GM21367 (cell line): ENCODE measurements at regions not wholly inside any gene's neighbourhood (a gene's known extent, or its start where the extent isn't known, plus 50 kb on each side); places are given as distances from the start of the nearest gene placed in this dataset.
"Not testable (repeated sequence)": the region's sequence is repeated elsewhere in the genome, so short reads cannot be mapped to it uniquely, and the experiment has no call there.

ENCODE experiments used
- ATAC-seq: cut with Tn5 transposase; IDR thresholded peaks from one replicate; pipeline ENCODE4 v1.9.1; 2021; ENCODE audit not compliant: unreplicated experiment

- ATAC-seq: no peak
These were observed 613.8 kb downstream of the DIPK2A start for GRCh38 chr3:144585408-144585807.

GRCh38 chr3:144585953-144586352 is 614.3 kb downstream of the DIPK2A start:
- no peak for ATAC-seq

- no peak for ATAC-seq
These were observed 614.8 kb downstream of the DIPK2A start for GRCh38 chr3:144586382-144586781.

DNA sequence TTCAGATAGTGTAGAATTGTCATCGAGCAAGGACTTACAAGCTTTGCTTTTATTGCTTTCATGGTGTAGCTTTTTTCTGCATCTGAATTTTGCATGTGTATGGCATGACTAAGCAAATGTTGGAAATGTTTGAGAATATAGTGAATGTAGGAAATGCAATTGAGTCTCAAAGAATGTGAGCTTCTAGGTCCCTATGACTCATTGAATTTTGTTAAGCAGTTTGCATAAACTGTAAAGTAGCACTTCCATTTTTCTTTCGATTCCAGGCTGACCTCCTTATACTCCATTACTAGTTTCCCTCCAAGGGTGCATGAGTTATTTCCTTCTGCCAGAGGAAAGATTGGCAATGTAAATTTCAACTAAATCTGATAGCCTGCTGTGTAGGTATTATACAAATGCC is 619.2 kb downstream of the DIPK2A start:
- no peak for ATAC-seq

DNA sequence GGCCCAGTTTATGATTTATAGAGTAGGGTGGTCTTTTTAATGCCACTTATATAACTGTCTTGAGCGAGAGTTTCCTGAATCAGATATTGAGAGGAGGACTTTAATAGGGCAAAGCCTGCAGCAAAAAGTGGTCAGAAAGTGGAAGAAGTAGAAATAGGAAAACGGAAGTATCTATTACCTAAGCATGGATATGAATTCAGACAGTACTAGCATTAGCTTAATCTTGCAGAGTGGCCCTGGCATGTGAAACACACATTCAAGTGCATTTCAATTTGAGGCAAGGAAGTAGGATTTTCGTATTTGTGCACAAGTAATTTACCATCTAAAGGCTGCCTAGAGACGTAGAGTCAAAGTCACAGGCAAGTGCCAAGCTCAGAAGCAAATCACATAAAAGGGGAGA is 622.3 kb downstream of the DIPK2A start:
- ATAC-seq: no peak

DNA sequence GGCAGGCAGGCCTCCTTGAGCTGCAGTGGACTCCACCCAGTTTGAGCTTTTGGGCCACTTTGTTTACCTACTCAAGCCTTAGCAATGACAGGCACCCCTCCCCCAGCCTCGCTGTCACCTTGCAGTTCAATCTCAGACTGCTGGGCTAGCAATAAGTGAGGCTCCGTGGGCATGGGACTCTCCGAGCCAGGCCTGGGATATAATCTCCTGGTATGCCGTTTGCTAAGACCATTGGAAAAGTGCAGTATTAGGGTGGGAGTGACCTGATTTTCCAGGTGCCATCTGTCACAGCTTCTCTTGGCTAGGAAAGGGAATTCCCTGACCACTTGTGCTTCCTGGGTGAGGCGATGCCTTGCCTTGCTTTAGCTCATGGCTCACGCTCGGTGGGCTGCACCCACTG is 648.6 kb downstream of the DIPK2A start:
- not testable (repeated sequence) for ATAC-seq

GRCh38 chr3:144622845-144623244 is 651.2 kb downstream of the DIPK2A start:
- ATAC-seq: no peak

GRCh38 chr3:144624656-144625055 is 653.0 kb downstream of the DIPK2A start:
- ATAC-seq: no peak

DNA sequence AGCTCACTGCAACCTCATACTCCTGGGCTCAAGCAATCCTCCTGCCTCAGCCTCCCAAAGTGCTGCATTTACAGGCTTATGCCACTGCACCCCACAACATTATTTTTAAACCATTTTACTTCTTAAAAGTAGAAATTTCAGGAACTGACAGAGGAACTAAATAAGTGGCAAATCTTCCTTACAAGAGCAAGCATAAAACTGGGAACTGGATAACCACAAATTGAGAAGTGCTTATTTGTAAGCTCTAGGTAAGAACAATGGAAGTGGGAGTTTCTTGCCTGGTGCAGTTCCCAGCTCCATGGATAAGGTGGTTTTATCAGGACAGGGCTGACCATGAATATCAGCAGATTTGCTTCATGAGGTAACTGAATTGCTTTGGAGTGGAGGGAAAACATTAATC is 655.2 kb downstream of the DIPK2A start:
- no peak for ATAC-seq

GRCh38 chr3:144629381-144629780 is 657.8 kb downstream of the DIPK2A start:
- ATAC-seq: no peak

DNA sequence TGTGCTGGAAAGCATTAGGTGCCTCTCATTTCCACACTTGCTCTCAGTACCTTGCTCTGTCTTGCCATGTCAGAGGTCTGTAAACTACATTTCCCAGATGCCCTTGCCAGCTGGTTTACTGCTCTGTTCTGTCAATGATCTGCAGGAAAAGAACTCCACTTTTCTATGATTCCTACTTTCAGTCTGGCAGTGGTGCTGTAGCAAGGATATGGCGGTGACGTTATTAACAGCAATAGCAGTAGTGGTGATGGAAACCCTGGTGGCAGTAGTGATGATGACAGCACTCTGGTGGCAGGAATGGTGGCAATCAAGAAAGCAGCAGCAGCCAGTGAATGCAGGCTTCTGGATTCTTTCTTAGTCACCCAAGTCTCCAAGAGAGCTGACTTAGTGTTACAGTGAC is 665.2 kb downstream of the DIPK2A start:
- no peak for ATAC-seq

GRCh38 chr3:144638009-144638408 is 666.4 kb downstream of the DIPK2A start:
- ATAC-seq: no peak

DNA sequence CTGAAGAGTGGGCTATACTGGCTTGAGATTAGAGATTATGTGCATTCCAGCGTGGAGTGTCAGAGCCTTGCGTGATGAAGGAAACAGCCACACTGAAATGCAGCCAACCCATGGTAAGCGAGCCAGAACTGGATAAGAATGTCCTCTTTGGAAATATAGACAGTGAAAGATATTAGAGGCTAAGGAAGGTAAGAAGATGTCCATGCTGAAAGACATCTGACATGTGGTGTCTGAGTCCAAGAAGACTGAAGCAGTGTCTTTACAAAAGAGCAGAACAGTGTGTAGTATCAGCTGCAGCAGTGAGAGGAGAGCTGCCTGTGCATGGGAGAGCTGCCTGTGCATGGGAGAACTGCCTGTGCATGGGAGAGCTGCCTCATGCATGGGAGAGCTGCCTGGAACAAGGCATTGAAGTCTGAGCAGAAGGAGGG is 672.2 kb downstream of the DIPK2A start:
- no peak for ATAC-seq

DNA sequence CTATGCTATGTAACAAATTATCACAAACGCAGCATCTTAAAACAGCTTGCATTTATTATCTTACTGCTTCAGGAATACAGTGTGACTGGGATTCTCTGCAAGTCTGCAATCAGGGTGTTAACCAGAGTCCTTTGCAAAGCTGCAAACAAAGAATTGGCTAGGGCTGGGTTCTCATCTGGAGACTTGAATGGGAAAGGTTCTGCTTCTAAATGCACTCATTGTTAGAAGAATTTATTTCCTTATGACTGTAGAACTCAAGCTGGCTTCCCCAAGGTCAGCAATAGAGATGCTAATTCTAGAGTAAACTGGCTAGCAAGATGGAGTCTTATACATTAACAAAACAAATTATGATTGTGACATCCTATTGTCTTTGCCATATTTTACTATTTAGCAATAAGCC is 673.7 kb downstream of the DIPK2A start:
- no peak for ATAC-seq

DNA sequence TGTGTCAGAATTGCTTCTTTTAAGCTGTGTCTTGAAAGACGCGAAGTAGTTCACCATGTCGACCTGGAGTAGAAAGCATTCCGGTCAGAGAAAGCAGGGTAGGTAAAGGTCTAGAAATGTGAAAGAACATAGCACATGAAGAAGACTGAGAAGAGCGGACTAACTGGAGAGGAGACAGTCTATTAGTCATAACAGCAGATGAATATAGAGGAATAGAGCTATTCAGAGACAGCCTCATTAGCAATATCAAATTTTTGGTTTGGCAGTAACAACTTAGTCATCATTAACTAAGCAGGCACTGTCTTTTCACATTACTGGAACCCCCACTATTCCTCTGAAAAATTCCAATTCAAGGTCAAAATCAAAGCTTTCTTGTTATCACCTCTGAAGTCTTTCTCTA is 678.8 kb downstream of the DIPK2A start:
- ATAC-seq: no peak

GRCh38 chr3:144652573-144652972 is 681.0 kb downstream of the DIPK2A start:
- no peak for ATAC-seq

GRCh38 chr3:144655423-144655822 is 683.8 kb downstream of the DIPK2A start:
- no peak for ATAC-seq

GRCh38 chr3:144660186-144660585 is 688.6 kb downstream of the DIPK2A start:
- ATAC-seq: no peak

- no peak for ATAC-seq
These were observed 691.1 kb downstream of the DIPK2A start for GRCh38 chr3:144662729-144663128.

DNA sequence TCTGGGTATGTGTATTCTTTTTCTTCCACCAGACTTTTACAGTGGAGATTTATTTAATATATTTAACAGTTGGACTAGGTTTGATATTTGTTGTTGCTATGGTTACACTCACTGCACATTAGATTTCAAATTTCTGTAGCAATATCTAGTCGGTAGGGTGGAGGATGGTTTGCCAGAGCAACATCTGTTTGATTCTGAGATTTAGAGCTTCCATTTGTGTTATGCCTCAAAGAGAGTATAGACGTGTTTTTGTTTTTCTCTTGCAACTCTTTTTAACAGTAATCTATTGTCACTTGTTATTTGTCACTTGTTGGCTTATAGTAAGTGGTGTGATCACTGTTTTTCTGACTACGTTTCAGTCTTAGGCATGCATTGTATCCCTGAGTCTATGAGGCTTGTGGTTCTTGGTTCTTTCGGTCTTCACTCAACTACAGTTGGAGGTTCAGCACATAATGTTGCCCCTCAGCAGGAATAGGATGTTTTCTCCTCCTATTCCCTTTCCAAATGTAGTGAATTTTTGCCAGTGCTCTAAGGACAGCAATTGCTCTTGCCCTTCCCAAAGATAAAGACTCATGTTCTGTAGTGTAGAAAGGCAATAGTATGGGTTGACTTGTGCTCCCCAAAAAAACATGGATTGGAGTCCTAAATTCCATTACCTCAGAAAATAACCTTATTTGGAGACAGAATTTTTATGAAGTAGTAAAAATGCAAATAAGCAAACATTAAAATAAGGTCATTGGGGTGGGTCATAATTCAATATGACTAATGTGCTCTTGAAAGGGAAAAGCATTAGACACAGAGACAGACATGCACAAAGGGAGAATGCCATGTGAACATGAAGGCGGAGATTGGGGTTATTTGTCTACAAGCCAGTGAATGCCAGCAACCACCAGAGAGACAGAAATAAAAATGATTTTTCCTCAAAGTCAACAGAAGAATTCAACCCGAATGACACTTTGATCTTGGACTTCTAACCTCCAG is 692.1 kb downstream of the DIPK2A start:
- no peak for ATAC-seq

DNA sequence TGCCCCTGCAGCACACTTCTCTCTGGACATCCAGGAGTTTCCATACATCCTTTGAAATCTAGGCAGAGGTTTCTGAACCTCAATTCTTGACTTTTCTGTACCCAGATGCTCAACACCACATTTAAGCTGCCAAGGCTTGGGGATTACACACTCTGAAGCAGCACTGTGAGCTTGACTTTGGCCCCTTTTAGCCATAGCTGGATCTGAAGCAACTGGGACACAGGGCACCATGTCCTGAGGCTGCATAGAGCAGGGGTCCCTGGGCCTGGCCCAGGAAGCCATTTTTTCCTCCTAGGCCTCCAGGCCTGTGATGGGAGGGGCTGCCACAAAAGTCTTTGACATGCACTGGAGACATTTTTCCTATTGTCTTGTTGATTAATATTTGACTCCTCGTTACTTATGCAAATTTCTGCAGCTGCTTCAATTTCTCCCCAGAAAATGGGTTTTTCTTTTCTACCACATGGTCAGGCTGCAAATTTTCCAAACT is 694.0 kb downstream of the DIPK2A start:
- no peak for ATAC-seq

- ATAC-seq: no peak
These were observed 698.9 kb downstream of the DIPK2A start for GRCh38 chr3:144670571-144670970.

DNA sequence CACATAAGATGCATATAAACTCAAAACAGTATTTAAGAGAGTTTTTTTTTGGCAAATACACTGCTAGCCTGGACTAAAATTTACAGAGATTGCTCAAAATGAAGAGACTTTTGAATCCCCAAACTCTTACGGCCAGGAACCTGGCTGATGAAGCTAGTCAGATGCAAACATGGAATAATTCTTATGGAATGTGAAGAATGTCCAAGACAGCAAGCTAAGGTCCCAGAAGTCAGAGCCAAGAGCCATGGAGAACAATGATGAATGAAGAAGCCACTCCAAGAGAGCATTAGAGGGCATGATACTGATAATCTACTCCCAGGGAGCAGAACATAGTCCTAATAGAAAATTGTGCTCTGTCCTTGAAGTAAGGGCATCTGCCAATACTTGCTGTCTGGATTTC is 705.5 kb downstream of the DIPK2A start:
- ATAC-seq: no peak
